Ramos (cell line): ENCODE measurements at regions not wholly inside any gene's neighbourhood (a gene's known extent, or its start where the extent isn't known, plus 50 kb on each side); places are given as distances from the start of the nearest gene placed in this dataset.
"Not testable (repeated sequence)": the region's sequence is repeated elsewhere in the genome, so short reads cannot be mapped to it uniquely, and the experiment has no call there.

Experiments used
- in situ Hi-C: fragments of 300-500 bp; cut with MboI; formaldehyde crosslinking; loops from one replicate; pipeline ENCODE4 v1.14.3; 2022; ENCODE audit warnings: low sequenced_read_pairs; ENCODE audit not compliant: unreplicated experiment

GRCh38 chr18:62442391-62442790 is 80.4 kb upstream of the ZCCHC2 start:
- in situ Hi-C loops, result loop anchor here (25.0 kb wide), 1 partner anchor 545 kb away; no protein-coding TSS in a partner anchor

- in situ Hi-C loops, result loop anchor here (25.0 kb wide), 1 partner anchor 542 kb away; no protein-coding TSS in a partner anchor
Observed at GRCh38 chr18:62445386-62445917, 77.4 kb upstream of the ZCCHC2 start.

- in situ Hi-C loops, result loop anchor here (25.0 kb wide), 1 partner anchor 541 kb away; no protein-coding TSS in a partner anchor
Observed at GRCh38 chr18:62446511-62446910, 76.3 kb upstream of the ZCCHC2 start.

- in situ Hi-C loops, result loop anchor here (25.0 kb wide), 1 partner anchor 540 kb away; no protein-coding TSS in a partner anchor
Observed at GRCh38 chr18:62447652-62448051, 75.2 kb upstream of the ZCCHC2 start.

DNA sequence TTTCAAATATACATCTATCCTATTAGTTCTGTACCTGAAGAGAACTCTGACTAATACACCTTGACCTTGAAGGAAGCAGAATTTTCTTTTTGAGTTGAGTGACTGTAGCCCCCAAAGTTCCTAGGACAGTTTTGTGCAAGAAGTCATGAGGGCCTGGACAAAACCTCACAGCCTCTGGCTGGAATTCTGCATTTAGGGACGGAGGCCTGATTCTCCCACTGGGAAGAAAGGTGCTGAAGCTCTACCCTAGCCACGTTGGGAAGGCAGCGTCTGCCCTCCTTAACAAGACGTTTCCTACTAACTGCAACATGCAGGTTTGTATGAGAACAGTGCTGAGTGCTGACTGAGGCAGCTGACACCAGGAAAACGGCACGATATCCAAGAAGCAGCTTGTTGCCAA is 74.4 kb upstream of the ZCCHC2 start:
- in situ Hi-C loops, result loop anchor here (25.0 kb wide), 1 partner anchor 539 kb away; no protein-coding TSS in a partner anchor

DNA sequence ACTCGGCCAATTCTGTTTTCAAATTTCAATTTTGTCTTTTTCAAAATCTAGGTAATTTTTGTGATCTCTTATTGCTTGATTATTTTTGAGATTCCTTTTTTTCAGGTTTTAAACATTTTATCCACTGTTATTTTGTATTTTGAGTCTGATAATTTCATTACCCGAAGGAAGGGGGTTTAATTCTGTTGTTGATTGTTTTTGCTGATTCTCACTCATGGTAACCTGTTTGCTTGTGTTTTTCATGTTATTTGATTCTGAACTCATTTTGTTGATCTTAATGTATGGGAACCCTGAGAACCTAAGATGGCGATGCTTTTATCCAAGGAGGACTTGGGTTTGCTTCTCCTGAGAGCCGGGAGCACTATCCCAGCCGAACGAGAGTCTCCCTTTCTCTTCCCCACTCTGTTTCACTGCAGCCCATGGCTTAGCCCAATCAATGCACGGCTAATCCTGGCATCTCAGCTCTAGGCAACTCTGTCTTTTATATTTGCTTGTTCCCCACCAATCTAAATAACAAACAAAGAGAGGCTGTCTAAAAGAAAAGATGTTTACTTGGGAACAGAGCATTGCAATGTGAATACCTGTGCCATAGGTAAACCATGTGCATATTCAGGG is 73.2 kb upstream of the ZCCHC2 start:
- in situ Hi-C loops, result loop anchor here (25.0 kb wide), 1 partner anchor 538 kb away; no protein-coding TSS in a partner anchor

GRCh38 chr18:62450175-62450545 is 72.7 kb upstream of the ZCCHC2 start:
- in situ Hi-C loops, result no loop called here

GRCh38 chr18:62450546-62451410 is 72.0 kb upstream of the ZCCHC2 start:
- in situ Hi-C loops, result no loop called here

- in situ Hi-C loops, result no loop called here
Observed at GRCh38 chr18:62452280-62452831, 70.5 kb upstream of the ZCCHC2 start.

GRCh38 chr18:62453864-62454263 is 69.0 kb upstream of the ZCCHC2 start:
- in situ Hi-C loops, result no loop called here

GRCh38 chr18:62454527-62454926 is 68.3 kb upstream of the ZCCHC2 start:
- in situ Hi-C loops, result no loop called here

- in situ Hi-C loops, result no loop called here
Observed at GRCh38 chr18:62455222-62455621, 67.6 kb upstream of the ZCCHC2 start.

DNA sequence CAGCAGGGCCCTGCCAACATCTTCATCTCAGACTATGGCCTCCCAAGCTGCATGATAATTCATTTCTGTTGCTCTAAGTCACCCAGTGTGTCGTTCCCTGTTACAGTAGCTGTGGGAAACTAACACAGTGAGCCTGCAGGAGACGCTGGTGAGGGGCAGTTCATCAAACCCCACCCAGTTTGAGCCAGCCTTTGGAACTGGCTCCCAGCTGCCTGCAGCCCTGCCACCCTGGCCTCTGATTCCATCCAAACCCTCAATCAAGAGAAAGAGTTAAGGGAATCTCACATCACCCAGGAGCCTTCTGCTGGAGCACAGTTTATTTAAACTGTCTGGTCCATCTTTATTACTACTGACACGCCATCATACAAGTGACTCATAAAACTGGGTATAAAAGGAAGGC is 64.9 kb upstream of the ZCCHC2 start:
- in situ Hi-C loops, result no loop called here

GRCh38 chr18:62458346-62458745 is 64.5 kb upstream of the ZCCHC2 start:
- in situ Hi-C loops, result no loop called here

DNA sequence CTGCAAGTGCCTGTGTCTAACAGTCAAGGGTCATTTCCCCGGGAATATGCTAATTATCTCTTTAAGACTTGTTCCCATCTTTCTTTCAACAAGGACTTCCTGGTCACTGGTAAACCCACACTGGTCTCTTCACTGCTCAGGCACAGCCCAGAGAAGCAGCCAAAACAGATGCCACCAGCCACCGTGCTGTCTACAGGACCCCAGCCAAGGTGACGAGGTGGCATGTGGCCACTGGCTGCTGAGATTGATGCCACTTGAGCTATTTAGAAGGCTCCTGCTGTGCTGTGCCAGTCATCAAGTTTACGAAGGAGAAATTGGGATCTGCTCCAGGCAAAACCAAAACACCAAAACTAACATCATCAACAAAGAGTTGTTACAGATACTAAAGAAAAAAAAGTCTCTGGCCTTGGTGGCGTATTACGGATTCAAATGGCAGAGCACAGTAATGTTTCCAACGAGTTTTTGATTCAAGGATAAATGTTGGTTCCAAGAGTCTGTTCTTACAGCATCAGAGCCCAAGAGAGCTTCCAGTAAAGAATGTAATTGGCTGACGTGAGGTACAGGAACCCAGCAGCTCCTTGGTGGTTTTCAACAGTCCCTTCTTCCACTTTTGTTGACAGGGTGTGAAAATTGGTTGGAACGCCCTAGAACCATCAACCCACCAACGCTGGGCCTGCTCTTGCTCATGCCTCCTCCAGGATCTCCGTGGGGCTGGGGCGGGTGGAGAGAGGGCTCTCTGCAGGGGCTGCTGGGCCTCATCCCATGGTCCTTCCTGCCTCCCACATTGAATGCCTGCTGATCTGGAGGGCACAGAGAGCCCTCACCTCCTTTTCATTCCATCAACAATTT is 63.7 kb upstream of the ZCCHC2 start:
- in situ Hi-C loops, result no loop called here

- in situ Hi-C loops, result no loop called here
Observed at GRCh38 chr18:62460851-62461300, 61.9 kb upstream of the ZCCHC2 start.

DNA sequence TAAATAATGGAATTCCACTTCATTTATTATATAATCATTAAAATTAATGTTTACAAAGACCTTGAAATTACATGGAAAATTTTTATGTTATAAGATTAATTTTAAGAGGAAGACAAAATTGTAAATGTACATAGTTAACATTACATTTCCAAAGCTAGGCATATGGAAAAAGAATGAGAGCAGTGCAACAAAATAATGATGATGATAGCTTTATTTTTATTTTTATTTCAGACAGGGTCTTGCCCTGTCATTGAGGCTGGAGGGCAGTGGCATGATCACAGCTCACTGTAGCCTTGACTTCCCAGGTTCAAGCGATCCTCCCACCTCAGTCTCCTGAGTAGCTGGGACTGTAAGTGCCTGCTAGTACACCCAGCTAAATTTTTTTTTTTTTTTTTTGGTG is 61.2 kb upstream of the ZCCHC2 start:
- in situ Hi-C loops, result no loop called here

- in situ Hi-C loops, result no loop called here
Observed at GRCh38 chr18:62464266-62464665, 58.6 kb upstream of the ZCCHC2 start.

- in situ Hi-C loops, result not testable (repeated sequence)
Observed at GRCh38 chr18:62469131-62469530, 53.7 kb upstream of the ZCCHC2 start.
